PC-3 (cell line): ENCODE measurements at regions not wholly inside any gene's neighbourhood (a gene's known extent, or its start where the extent isn't known, plus 50 kb on each side); places are given as distances from the start of the nearest gene placed in this dataset.

ENCODE experiments used
- ATAC-seq: fragments of 200-7000 bp; cut with Tn5 transposase; 2 replicates; pipeline ENCODE4 v1.9.1; 2020; ENCODE audit warnings: mild to moderate bottlenecking, moderate library complexity
- BruUV-seq: library from RNA; stranded (reverse); fragments of 400-500 nt; replicated peaks from 2 replicates; lab custom pipeline; 2021; lab: Mats Ljungman, UMichigan
- CTCF ChIA-PET: fragments of 300-600 bp; sonication (Branson Sonifier 250); formaldehyde crosslinking; loops from one replicate; lab custom pipeline; 2022; ENCODE audit warnings: antibody characterized with exemption; lab: Charles Lee
- POLR2A ChIA-PET: fragments of 300-600 bp; sonication (Branson Sonifier 250); formaldehyde crosslinking; loops from one replicate; lab custom pipeline; 2022; ENCODE audit warnings: antibody characterized with exemption; ENCODE audit not compliant: unreplicated experiment; lab: Charles Lee
- DNase-seq: peaks from one replicate; pipeline ENCODE4 v3.0.0-alpha.2; 2015
- H2AFZ ChIP-seq: fragments of 300-600 bp; sonication (generic); 2 replicates; pipeline ENCODE4 v1.6.0; 2016; ENCODE audit warnings: antibody characterized with exemption, low read length
- H3F3A ChIP-seq: fragments of 300-600 bp; sonication (generic); one replicate; pipeline ENCODE4 v1.6.0; 2017; ENCODE audit warnings: antibody characterized with exemption, low read length, control low read depth, mild to moderate bottlenecking; ENCODE audit not compliant: unreplicated experiment
- H3K27ac ChIP-seq: fragments of 300-600 bp; sonication (generic); 2 replicates; pipeline ENCODE4 v1.5.1; 2016; ENCODE audit warnings: mild to moderate bottlenecking, low read length
- H3K27me3 ChIP-seq: fragments of 300-600 bp; sonication (generic); 2 replicates; pipeline ENCODE4 v1.6.1; 2016; ENCODE audit warnings: low read length, mixed read lengths
- H3K36me3 ChIP-seq: fragments of 300-600 bp; sonication (generic); 2 replicates; pipeline ENCODE4 v1.6.1; 2016; ENCODE audit warnings: low read depth, mixed run types, low read length, mixed read lengths
- H3K4me1 ChIP-seq: fragments of 300-600 bp; sonication (generic); 2 replicates; pipeline ENCODE4 v1.5.1; 2016; ENCODE audit warnings: low read length; ENCODE audit not compliant: insufficient read depth
- H3K4me2 ChIP-seq: fragments of 300-600 bp; sonication (generic); 2 replicates; pipeline ENCODE4 v1.6.0; 2016; ENCODE audit warnings: low read length
- H3K4me3 ChIP-seq: fragments of 300-600 bp; sonication (generic); 2 replicates; pipeline ENCODE4 v1.5.1; 2016; ENCODE audit warnings: mild to moderate bottlenecking, low read length, mixed read lengths
- H3K79me2 ChIP-seq: fragments of 300-600 bp; sonication (generic); 2 replicates; pipeline ENCODE4 v1.6.1; 2017; ENCODE audit warnings: low read length, mixed read lengths
- H3K9ac ChIP-seq: fragments of 300-600 bp; sonication (generic); 2 replicates; pipeline ENCODE4 v1.6.0; 2016; ENCODE audit warnings: mild to moderate bottlenecking, low read length
- H3K9me2 ChIP-seq: fragments of 300-600 bp; sonication (generic); replicated peaks from 2 replicates; pipeline ENCODE4 v1.6.1; 2016; ENCODE audit warnings: mixed run types, low read length, mixed read lengths
- H3K9me3 ChIP-seq: fragments of 300-600 bp; sonication (generic); 2 replicates; pipeline ENCODE4 v1.6.1; 2016; ENCODE audit warnings: low read length, mixed read lengths
- H4K20me1 ChIP-seq: fragments of 300-600 bp; sonication (generic); 2 replicates; pipeline ENCODE4 v1.6.1; 2016; ENCODE audit warnings: low read length, mixed read lengths
- CTCF ChIP-seq: fragments of 300-600 bp; sonication (generic); conservative IDR thresholded peaks from 2 replicates; pipeline ENCODE4 v1.5.1; 2017; ENCODE audit warnings: antibody characterized with exemption, low read depth, mild to moderate bottlenecking, low read length
- EZH2 ChIP-seq: fragments of 300-600 bp; sonication (generic); IDR thresholded peaks from one replicate; pipeline ENCODE4 v1.6.1; 2017; ENCODE audit warnings: antibody characterized with exemption, mild to moderate bottlenecking, low read length; ENCODE audit not compliant: unreplicated experiment
- EZH2phosphoT487 ChIP-seq: fragments of 300-600 bp; sonication (generic); IDR thresholded peaks from 2 replicates; pipeline ENCODE4 v1.6.1; 2018; ENCODE audit warnings: mild to moderate bottlenecking, antibody characterized with exemption, low read length, borderline replicate concordance
- intact Hi-C: fragments of 100-400 bp; cut with micrococcal nuclease; formaldehyde crosslinking; loops from 2 replicates; pipeline ENCODE4 v1.9.0; 2023

DNA sequence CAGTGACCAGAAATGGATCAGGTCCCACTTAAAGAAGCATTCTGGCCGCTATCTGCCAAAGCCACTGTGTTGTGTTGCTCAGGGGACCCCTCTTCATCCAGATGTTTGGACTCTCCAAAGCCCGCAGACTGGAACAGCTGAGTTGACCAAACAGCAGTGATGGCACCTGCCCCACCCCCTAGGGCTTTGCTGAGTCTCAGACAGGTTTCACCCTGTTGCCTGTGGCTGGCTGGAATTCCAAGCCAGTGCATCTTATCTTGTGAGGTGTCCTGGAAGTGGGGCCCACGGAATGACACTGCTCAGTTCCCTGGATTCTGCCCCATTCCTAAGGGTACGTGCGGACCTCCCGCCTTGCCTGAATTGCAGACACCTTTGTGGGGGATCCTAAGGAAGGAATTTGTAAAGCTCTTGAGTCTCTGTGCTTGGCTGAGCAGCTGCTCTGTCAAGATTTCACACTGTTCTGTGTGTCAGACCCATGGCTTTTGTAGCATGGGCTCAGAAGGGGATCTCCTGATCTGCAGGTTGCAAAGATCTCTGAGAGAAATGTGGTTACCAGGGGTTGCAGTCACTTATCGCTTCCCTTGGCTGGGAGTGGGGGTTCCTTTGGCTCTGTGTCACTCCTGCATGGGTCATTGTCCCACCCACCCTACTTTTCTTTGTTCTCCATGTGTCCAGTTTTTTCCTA, 1707.9 kb upstream of the PCDH10 start:
- H3K27me3 ChIP-seq = no peaks in the 10 kb centered on the region
- no peak overlapping the region for H3K4me3 ChIP-seq
- H3K4me1 ChIP-seq = no peaks in the 10 kb centered on the region
- H2AFZ ChIP-seq = no peak overlapping the region
- no peaks in the 10 kb centered on the region for H3K79me2 ChIP-seq
- no peak for TF ChIP-seq CTCF
- no peak for TF ChIP-seq EZH2phosphoT487
- TF ChIP-seq EZH2 = no peak
- no peaks in the 10 kb centered on the region for H3K36me3 ChIP-seq
- H3F3A ChIP-seq = no peaks in the 10 kb centered on the region
- BruUV-seq = no TSS peak
- H3K9me3 ChIP-seq = no peaks in the 10 kb centered on the region
- ChIA-PET CTCF (interaction anchor here (0.6 kb wide), 1 partner anchor 210 kb away, joined by 3 read pairs; no protein-coding TSS in a partner anchor), POLR2A (no interaction called here)
- no peak overlapping the region for H3K9ac ChIP-seq
- intact Hi-C loops = no loop called here
- no peak overlapping the region for H3K4me2 ChIP-seq
- no peaks in the 10 kb centered on the region for H3K9me2 ChIP-seq
- no peaks in the 10 kb centered on the region for H4K20me1 ChIP-seq
- no peak for ATAC-seq
- H3K27ac ChIP-seq = no peak overlapping the region
- DNase-seq = no peak

DNA sequence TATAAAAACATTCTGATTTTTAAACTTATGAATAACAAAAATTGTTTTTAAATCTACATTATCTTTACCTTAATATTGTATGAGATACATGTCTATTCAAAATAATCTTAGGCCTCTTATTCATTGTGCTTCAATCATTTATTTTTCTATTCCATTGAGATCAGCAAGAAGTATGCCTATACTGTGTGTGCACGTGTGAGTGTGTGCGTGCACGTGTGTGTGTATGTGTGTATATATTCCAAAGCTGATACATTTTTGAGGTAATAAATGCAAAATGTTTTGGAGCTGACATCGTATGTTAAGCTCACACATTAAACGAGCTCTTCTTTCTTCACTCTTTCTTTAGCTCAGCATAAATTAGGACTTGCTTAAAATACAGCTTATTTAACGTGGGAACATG, 1701.2 kb upstream of the PCDH10 start:
- DNase-seq = no peak
- Histone ChIP-seq H3K27me3 (no peaks in the 10 kb centered on the region), H4K20me1 (no peaks in the 10 kb centered on the region), H3K79me2 (no peaks in the 10 kb centered on the region), H3K36me3 (no peaks in the 10 kb centered on the region), H3K27ac (no peak overlapping the region), H3K9ac (no peak overlapping the region), H2AFZ (no peak overlapping the region), H3K4me2 (no peak overlapping the region), H3K4me3 (no peak overlapping the region), H3K4me1 (no peaks in the 10 kb centered on the region), H3K9me3 (no peaks in the 10 kb centered on the region), H3F3A (no peaks in the 10 kb centered on the region), H3K9me2 (no peaks in the 10 kb centered on the region)
- ChIA-PET POLR2A (no interaction called here), CTCF (no interaction called here)
- no peak for ATAC-seq
- BruUV-seq = no TSS peak
- TF ChIP-seq CTCF (no peak), EZH2 (no peak), EZH2phosphoT487 (no peak)
- intact Hi-C loops = no loop called here

DNA sequence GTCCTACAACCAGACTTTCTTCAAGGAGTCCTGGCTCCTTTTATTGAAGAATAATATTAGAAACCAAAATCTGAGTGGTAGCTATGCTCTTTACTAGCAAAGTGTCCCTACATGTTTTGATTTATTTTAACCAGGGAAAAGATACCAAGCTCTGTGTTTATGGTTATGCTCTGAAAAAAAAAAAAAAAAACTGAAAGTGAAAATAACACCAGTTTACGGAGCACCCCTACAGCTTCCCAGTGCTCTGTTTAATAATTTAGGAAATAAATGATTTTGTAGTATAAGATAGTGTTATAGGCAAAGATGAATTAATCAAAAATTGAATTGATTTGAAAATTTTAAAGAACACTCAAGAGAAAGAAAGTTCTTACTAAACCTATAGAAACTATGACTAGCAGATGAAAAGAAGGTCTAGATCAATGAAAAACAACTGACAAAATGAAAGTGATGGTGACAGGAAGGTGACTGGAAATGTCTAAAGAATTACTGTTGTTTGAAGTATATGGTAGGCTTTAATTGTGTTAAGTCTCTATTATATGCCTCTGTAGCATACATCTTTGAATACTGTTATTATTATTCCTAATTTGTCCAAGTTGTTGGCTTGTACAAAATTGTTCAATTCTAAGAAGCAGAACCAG, 1698.4 kb upstream of the PCDH10 start:
- Histone ChIP-seq H3K79me2 (no peaks in the 10 kb centered on the region), H3K9me2 (no peaks in the 10 kb centered on the region), H3K4me1 (no peaks in the 10 kb centered on the region), H3F3A (no peaks in the 10 kb centered on the region), H3K27me3 (no peaks in the 10 kb centered on the region), H3K9me3 (no peaks in the 10 kb centered on the region), H3K27ac (no peak overlapping the region), H2AFZ (no peak overlapping the region), H3K36me3 (no peaks in the 10 kb centered on the region), H3K4me3 (no peak overlapping the region), H4K20me1 (no peaks in the 10 kb centered on the region), H3K9ac (no peak overlapping the region), H3K4me2 (no peak overlapping the region)
- no peak for DNase-seq
- no peak for TF ChIP-seq EZH2
- TF ChIP-seq EZH2phosphoT487 = no peak
- TF ChIP-seq CTCF = no peak
- POLR2A ChIA-PET = no interaction called here
- intact Hi-C loops = no loop called here
- CTCF ChIA-PET = no interaction called here
- no TSS peak for BruUV-seq
- no peak for ATAC-seq
